HEK293T (cell line): ENCODE measurements at regions not wholly inside any gene's neighbourhood (a gene's known extent, or its start where the extent isn't known, plus 50 kb on each side); places are given as distances from the start of the nearest gene placed in this dataset.

ENCODE experiments used
- ARNT ChIP-seq: fragments of 450-650 bp; IDR thresholded peaks from 2 replicates; pipeline ENCODE4 v1.6.1; 2017; ENCODE audit warnings: mild to moderate bottlenecking
- BHLHE40 ChIP-seq: fragments of 450-650 bp; IDR thresholded peaks from 2 replicates; pipeline ENCODE4 v1.6.1; 2016; ENCODE audit warnings: mild to moderate bottlenecking, moderate library complexity, borderline replicate concordance
- ELF4 ChIP-seq: fragments of 450-650 bp; IDR thresholded peaks from 2 replicates; pipeline ENCODE4 v1.6.1; 2017; ENCODE audit warnings: antibody characterized with exemption
- FOXA1 ChIP-seq: fragments of 450-650 bp; IDR thresholded peaks from 2 replicates; pipeline ENCODE4 v1.6.1; 2016; ENCODE audit warnings: mild to moderate bottlenecking
- FOXK2 ChIP-seq: fragments of 450-650 bp; IDR thresholded peaks from 2 replicates; pipeline ENCODE4 v1.6.1; 2016; ENCODE audit warnings: mild to moderate bottlenecking
- FOXM1 ChIP-seq: fragments of 450-650 bp; IDR thresholded peaks from 2 replicates; pipeline ENCODE4 v1.6.1; 2017; ENCODE audit warnings: mild to moderate bottlenecking, borderline replicate concordance
- HDGF ChIP-seq: fragments of 450-650 bp; IDR thresholded peaks from 2 replicates; pipeline ENCODE4 v1.6.1; 2017; ENCODE audit warnings: antibody characterized with exemption, borderline replicate concordance
- L3MBTL2 ChIP-seq: fragments of 450-650 bp; conservative IDR thresholded peaks from 2 replicates; pipeline ENCODE4 v1.6.1; 2016; ENCODE audit warnings: mild to moderate bottlenecking
- NFRKB ChIP-seq: fragments of 450-650 bp; IDR thresholded peaks from 2 replicates; pipeline ENCODE4 v1.6.1; 2016; ENCODE audit warnings: mild to moderate bottlenecking, moderate library complexity
- SP1 ChIP-seq: fragments of 450-650 bp; IDR thresholded peaks from 2 replicates; pipeline ENCODE4 v1.6.1; 2017
- SUZ12 ChIP-seq: fragments of 450-650 bp; IDR thresholded peaks from 2 replicates; pipeline ENCODE4 v1.6.1; 2016; ENCODE audit warnings: mild to moderate bottlenecking
- TARDBP ChIP-seq: fragments of 450-650 bp; IDR thresholded peaks from 2 replicates; pipeline ENCODE4 v1.6.1; 2016
- ZNF384 ChIP-seq: fragments of 450-650 bp; IDR thresholded peaks from 2 replicates; pipeline ENCODE4 v1.6.1; 2016

DNA sequence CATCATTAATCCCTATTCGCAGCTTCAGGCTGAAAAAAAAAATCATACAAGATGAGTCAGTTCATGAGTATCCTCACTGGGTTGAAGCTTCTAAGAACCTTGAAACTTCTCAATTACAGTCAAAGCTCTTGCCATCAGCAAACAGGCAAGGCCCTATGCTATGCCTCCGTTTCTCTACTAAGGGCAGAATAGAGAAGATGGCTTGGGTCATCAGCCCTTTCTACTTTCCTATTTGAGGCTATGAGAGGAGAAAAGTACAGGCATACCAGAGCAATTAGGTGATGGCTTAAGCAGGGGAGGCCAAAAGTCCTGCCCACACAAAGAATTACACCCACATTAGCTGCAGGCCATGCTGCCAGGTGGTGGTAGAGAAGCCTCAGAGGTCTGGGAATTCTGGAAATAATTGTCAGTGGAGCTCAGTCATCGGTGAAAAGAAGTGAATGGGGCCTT is 89.0 kb downstream of the MRPL46 start:
- no peak for TF ChIP-seq ARNT
- TF ChIP-seq FOXK2, result no peak
- no peak for TF ChIP-seq TARDBP
- TF ChIP-seq FOXA1, result no peak
- TF ChIP-seq FOXM1, result no peak
- TF ChIP-seq SP1, result no peak
- TF ChIP-seq ELF4, result no peak
- TF ChIP-seq BHLHE40, result no peak
- TF ChIP-seq NFRKB, result no peak
- no peak for TF ChIP-seq HDGF
- no peak for TF ChIP-seq ZNF384
- TF ChIP-seq SUZ12, result no peak
- no peak for TF ChIP-seq L3MBTL2
